ENCODE measurements at regions not wholly inside any gene's neighbourhood (a gene's known extent, or its start where the extent isn't known, plus 50 kb on each side); places are given as distances from the start of the nearest gene placed in this dataset.

GRCh38 chr4:29131304-29131703, 1588.9 kb upstream of the PCDH7 start:
- TF ChIP-seq CTCF (IDR thresholded peaks at IDR 0.05) (no peak), POLR2A (IDR thresholded peaks at IDR 0.05) (no peak)
